ENCODE measurements at regions not wholly inside any gene's neighbourhood (a gene's known extent, or its start where the extent isn't known, plus 50 kb on each side); places are given as distances from the start of the nearest gene placed in this dataset.
"Not testable (repeated sequence)": the region's sequence is repeated elsewhere in the genome, so short reads cannot be mapped to it uniquely, and the experiment has no call there.

GRCh38 chrX:140447150-140447549, 57.7 kb downstream of the SOX3 start:
- DNase-seq (ENCODE audit: low read depth): no peak

DNA sequence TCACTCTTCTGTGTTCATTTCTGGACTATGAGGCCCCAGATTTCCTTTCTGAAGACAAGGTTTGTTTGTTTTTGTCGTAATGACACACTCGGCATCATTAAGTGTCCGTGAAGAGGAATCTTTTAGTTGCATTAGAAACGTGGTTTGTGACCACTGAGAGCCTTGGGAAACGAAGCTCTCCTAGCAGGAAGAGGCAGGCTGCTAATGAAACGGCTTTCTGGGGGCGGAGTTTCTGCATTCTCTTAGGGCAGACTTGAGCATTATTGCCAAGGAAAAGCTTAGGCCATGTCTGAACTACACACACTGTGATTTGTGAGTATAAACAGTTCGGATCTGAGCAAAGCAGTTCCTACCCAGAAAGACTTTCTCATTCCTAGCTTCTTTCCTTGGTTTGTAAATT, 64.0 kb downstream of the SOX3 start:
- no peak for DNase-seq (ENCODE audit: low read depth)

- DNase-seq (ENCODE audit: low read depth): no peak
Observed at GRCh38 chrX:140439476-140439875, 65.4 kb downstream of the SOX3 start.

- no peak for DNase-seq (ENCODE audit: low read depth)
Observed at GRCh38 chrX:140434347-140434746, 70.5 kb downstream of the SOX3 start.

- no peak for DNase-seq (ENCODE audit: low read depth)
Observed at GRCh38 chrX:140433582-140433981, 71.3 kb downstream of the SOX3 start.

DNA sequence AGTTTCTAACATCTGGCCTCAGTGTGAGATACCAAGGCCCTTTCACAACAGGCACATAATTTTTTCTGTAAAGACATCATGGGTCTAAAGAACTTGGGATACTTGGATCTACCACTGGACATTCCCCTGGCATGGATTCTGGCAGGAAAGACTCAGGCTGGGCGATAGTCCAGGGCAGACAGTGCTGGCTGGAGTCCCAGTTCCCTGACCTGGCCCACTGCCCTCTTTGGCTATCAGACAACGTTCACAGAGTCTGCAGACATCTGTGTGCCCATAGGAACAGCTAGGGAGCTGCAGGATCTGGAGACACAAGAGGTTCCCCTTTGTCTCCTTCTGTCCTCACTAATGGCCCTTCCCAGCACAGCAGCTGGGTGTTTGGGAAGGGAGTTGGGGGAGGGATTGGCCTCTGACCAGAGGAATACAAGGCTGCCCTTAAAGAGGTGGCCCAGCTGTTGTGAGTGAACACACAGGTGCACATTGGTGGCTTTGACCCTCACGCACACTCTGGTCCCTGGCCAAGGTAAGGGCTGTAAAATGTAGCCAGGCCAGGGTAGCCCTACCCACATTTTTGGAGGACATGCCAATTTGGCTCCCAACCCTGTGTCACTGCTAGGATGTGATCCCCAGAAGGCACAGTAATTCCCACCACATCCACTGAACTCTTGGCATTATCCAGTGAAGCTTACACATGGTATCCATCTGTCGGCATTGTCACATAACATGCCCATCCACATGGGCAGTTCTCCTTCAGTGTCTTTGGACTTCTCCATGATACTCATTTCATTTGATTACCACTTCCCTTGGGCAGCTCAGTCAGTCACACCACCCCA, 72.3 kb downstream of the SOX3 start:
- no peak for DNase-seq (ENCODE audit: low read depth)

DNA sequence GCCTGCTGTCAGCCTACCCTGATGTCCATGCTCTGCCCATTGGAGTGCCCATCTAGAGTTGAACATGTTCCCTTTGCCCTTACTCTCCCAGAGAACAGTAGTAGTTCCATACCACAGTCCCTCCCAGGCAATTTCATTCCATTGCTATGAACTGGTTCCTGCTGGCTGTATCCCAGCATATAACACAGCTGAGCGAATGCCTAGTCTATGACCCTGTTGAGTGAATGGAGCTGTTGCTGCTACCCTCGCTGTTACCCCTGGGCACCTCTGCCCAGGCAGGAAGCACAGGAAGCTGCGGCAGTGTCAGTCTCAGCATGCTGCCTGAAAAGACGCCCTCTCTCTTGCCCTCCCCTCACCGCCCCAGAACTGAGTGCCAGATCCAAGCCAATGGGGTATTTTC, 73.3 kb downstream of the SOX3 start:
- DNase-seq (ENCODE audit: low read depth): no peak

DNA sequence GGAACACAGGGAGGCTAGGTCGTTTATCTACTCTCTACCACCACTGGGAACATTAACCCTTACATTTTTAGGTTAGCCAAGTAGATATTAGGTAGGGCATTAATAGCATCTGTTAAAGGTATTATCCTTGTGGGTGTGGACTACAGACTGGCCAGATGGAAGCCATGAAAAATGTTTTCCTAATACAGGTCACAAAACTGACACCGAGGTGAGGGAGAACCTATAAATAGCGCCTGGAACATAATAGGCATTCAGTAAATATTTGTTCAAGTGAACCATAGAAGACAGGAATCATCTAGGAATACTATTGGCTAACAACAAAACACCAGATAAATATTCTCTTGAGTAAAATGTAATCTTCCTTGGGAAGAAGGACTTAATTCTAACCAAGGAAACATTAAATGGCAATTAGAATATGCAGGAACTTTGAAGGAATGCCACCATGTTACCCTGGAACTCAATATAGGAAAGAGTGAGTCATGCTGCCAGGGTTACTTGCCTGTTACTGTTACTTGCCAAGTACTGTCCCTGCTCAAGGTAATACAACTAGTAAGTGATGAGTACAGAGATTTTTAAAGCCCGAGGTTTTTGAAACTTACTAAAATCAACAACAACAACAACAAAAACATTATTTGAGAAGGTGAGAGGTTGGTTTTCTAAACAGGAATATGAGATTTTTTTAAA, 79.0 kb downstream of the SOX3 start:
- DNase-seq (ENCODE audit: low read depth): no peak

- no peak for DNase-seq (ENCODE audit: low read depth)
Observed at GRCh38 chrX:140422501-140422900, 82.4 kb downstream of the SOX3 start.

DNA sequence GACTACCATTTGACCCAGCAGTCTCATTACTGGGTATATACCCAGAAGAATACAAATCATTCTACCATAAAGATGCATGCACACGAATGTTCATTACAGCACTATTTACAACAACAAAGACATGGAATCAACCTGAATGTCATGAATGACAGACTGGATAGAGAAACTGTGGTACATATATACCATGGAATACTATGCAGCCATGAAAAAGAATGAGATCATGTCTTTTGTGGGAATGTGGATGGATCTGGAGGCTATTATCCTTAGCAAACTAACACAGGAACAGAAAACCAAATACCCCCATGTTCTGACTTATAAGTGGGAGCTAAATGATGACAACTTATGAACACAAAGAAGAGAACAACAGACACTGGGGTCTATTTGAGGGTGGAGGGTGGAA, 102.7 kb downstream of the SOX3 start:
- DNase-seq (ENCODE audit: low read depth): not testable (repeated sequence)

DNA sequence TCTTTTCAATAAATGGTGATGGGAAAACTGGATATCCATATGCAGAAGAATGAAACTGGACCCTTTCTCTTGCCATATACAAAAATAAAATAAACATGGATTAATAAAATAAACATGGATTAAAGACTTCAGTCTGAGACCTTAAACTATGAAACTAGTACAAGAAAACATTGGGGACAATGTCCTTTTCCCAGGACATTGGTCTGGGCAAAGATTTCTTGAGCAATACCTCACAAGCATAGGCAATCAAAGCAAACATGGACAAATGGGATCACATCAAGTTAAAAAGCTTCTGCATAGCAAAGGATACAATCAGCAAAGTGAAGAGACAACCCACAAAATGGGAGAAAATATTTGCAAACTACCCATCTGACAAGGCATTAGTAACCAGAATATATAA, 108.5 kb downstream of the SOX3 start:
- DNase-seq (ENCODE audit: low read depth): not testable (repeated sequence)

GRCh38 chrX:140393507-140393906, 111.4 kb downstream of the SOX3 start:
- no peak for DNase-seq (ENCODE audit: low read depth)

DNA sequence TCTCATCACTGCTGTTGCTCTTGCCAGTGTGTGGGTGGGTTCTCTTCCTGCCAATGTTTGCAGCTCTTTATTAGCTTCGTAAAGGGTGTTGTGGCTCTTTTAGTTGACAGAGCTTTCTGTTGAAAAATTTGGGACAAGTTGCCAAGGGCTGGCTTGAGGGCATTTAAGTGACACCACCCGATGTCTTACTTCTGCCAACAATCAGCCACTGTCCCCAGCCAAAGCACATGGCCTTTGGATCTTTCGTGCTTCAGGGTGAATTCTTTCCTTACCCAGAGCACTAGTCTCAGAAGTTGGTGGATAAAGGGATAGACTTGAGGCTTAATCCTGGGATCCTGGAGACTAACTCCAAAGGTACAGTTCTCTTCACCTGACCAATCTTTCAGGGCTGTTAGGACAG, 113.6 kb downstream of the SOX3 start:
- DNase-seq (ENCODE audit: low read depth): no peak

DNA sequence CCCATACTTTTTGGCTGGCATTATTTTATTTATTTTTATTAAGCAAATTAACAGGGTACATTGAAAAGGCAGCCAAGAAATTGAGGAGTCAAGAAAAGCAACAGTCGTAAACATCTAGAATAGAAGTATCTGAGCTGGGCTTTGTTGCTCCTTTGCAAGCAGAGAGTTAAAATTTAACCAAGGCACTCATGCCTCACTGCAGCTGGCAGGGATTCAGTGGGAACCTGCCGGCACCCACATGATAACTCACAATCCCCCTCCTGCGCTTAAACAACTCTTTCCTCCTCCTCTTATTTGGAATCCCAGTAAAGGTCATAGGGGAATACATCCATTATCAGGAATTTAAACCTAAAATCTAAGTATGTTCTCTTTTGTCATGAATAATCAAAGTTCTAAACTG, 115.5 kb downstream of the SOX3 start:
- no peak for DNase-seq (ENCODE audit: low read depth)

DNA sequence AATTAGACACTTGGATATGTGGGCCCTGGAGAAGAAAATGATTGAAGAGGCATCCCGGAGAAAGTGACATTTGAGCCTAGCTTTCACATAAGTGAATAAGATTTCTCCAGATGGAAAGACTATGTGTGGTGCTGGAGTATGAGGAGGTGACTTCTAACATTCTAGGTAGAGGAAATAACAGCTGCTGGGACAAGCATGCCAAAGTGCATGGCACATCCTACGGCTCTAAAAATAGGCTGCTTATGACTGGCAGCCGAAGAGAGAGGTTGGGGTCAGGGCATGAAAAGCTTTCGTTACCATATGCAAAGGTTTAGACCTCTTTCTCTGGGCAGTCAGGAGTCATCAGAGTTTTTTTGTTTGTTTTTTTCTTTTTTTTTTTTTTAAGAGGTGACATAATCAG, 142.0 kb downstream of the SOX3 start:
- no peak for DNase-seq (ENCODE audit: low read depth)

GRCh38 chrX:140360924-140361323, 143.9 kb downstream of the SOX3 start:
- DNase-seq (ENCODE audit: low read depth): no peak

GRCh38 chrX:140360284-140360683, 144.6 kb downstream of the SOX3 start:
- no peak for DNase-seq (ENCODE audit: low read depth)

GRCh38 chrX:140355922-140356321, 148.9 kb downstream of the SOX3 start:
- DNase-seq (ENCODE audit: low read depth): no peak

DNA sequence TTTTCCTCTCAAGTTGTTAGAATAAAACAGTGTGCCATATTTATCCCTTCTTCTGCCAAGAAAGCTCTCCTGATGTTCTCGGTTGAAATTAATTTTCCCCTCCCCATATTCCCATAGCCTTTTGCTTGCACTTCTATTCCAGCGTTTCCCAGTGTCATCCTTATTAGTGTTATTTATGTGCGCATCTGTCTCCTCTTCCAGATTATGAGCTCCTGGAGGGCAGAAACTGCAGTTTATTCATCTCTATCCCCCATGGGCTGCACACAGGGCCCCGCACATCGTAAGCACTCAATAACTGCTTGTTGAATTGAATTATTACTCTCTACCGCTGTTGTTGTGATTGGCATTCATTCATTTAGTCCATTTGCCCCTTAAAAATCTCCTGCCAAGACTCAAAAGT, 149.4 kb downstream of the SOX3 start:
- no peak for DNase-seq (ENCODE audit: low read depth)

DNA sequence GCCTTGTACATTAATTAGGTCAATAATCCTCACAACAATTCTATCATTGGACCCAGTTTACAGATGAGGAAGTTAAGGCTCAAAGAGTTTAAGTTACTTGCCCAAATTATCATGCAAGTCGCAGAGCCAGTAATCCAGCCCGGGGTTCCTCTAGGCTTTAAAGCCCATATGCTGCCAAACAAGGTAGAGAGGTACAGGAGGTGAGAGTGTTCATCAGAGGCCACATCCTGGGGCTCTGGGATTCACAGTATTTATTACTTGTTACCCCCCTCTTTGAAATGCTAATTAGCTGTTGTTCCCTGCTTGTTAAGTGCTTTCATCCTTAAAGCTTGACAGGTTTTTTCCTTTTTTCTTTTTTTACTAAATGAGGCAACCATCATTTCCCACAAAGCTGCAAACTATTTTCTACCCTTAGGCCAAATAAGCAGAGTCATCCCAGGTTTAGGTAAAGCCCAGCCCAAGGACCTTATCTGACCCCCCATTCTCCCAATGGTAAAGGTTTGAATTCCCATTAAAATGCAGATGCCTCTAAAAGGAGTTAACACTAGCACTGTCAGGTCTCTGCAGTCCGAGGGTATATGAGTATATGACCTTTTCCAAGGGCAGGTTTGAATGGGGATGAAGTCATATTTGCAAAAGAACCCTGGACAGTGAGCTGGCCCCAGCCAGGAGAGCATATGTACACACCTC, 150.3 kb downstream of the SOX3 start:
- DNase-seq (ENCODE audit: low read depth): no peak

- DNase-seq (ENCODE audit: low read depth): no peak
Observed at GRCh38 chrX:140346729-140347128, 158.1 kb downstream of the SOX3 start.

DNA sequence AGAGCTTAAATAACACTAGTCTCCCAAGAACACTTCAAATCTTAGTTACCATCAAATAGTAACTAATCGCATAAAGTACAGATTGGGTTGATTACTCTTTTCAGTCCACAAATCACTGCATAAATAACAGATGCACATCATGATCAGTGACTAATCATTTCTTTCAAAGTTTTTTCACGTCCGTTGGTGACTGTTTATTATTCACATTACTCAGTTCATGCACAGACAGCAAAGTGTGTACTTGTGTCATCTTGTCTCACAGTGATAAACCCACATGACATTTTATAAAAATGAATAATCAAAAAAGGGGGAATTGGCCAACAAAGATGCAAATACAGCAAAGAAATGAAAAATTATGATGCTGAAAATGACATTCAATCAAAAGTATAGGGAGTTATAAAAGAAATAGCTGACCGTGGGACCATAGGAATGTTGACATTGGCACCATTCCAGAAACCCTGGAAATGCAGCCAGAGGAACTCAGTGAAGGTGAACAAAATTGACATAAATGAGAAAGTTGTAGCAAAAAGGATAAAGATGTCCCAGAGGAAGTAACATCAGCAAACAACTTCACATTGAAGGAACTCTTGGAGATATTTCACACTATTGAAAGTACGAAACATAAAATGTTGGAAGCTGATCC, 161.5 kb downstream of the SOX3 start:
- no peak for DNase-seq (ENCODE audit: low read depth)

- no peak for DNase-seq (ENCODE audit: low read depth)
Observed at GRCh38 chrX:140342410-140342809, 162.5 kb downstream of the SOX3 start.
